Endothelial cell of umbilical vein (primary cell): ENCODE measurements at regions not wholly inside any gene's neighbourhood (a gene's known extent, or its start where the extent isn't known, plus 50 kb on each side); places are given as distances from the start of the nearest gene placed in this dataset.

Source experiments
- BruUV-seq: library from RNA; stranded (reverse); fragments of 400-500 nt; replicated peaks from 2 replicates; lab custom pipeline; 2021; lab: Mats Ljungman, UMichigan
- CTCF ChIA-PET: fragments of 300-600, 350-600 bp; sonication (Branson Sonifier 250); formaldehyde crosslinking; loops from one replicate; lab custom pipeline; 2021; ENCODE audit warnings: antibody characterized with exemption, inconsistent platforms; lab: Charles Lee
- POLR2A ChIA-PET: fragments of 300-600, 350-600 bp; sonication (Branson Sonifier 250); formaldehyde crosslinking; loops from one replicate; lab custom pipeline; 2021; ENCODE audit warnings: antibody characterized with exemption, inconsistent platforms; lab: Charles Lee
- DNase-seq: peaks from one replicate; pipeline ENCODE4 v3.0.0-alpha.2; 2011; ENCODE audit warnings: low read depth, low spot score
- FAIRE-seq: peaks from 2 replicates; lab custom pipeline; 2011; peaks lifted over from hg19 to GRCh38; lab: Jason Lieb, UNC
- H2AFZ ChIP-seq: 2 replicates; pipeline ENCODE4 v1.6.0; 2012; ENCODE audit warnings: low read depth, low read length, control low read depth, inconsistent platforms
- H3K27ac ChIP-seq: 2 replicates; pipeline ENCODE4 v1.5.1; 2011; ENCODE audit warnings: low read depth, mild to moderate bottlenecking, control low read depth, low read length, moderate library complexity; ENCODE audit not compliant: insufficient read depth
- H3K27me3 ChIP-seq, 2 experiments: 2 replicates each; pipeline versions ENCODE4 v1.6.0 to v1.6.1; 2011; ENCODE audit warnings: low read length in 2 of 2, mixed read lengths in 1 of 2; ENCODE audit not compliant: control insufficient read depth in 2 of 2, insufficient read depth in 2 of 2
- H3K36me3 ChIP-seq, 2 experiments: 2 replicates in 1 of 2; 3 replicates in 1 of 2; pipeline ENCODE4 v1.5.1; 2011; ENCODE audit warnings: low read length in 2 of 2, mild to moderate bottlenecking in 1 of 2, moderate library complexity in 1 of 2; ENCODE audit not compliant: control insufficient read depth in 2 of 2, insufficient read depth in 2 of 2; ENCODE audit errors: extremely low read depth in 1 of 2
- H3K4me1 ChIP-seq: 3 replicates; pipeline ENCODE4 v1.5.1; 2011; ENCODE audit warnings: mild to moderate bottlenecking, low read length; ENCODE audit not compliant: control insufficient read depth, insufficient read depth; ENCODE audit errors: extremely low read depth
- H3K4me2 ChIP-seq: 2 replicates; pipeline ENCODE4 v1.6.1; 2011; ENCODE audit warnings: low read length, control low read depth, mixed read lengths; ENCODE audit not compliant: insufficient read depth
- H3K4me3 ChIP-seq, 3 experiments: fragments of 200-600 bp in 1 of 3; sonication (generic), shearing (Covaris generic) in 1 of 3; replicated peaks in 1 of 3; 2 replicates each; pipeline ENCODE4 v1.5.1; 2011 to 2016; ENCODE audit warnings: control low read depth in 3 of 3, low read length in 3 of 3, mild to moderate bottlenecking in 2 of 3, inconsistent platforms in 1 of 3, low read depth in 1 of 3, moderate library complexity in 1 of 3; ENCODE audit not compliant: insufficient read depth in 1 of 3
- H3K79me2 ChIP-seq: 2 replicates; pipeline ENCODE4 v1.6.0; 2012; ENCODE audit warnings: low read length, inconsistent platforms; ENCODE audit not compliant: control insufficient read depth, insufficient read depth
- H3K9ac ChIP-seq: replicated peaks from 2 replicates; pipeline ENCODE3; 2011; ENCODE audit warnings: low read length, control low read depth; ENCODE audit not compliant: insufficient read depth; ENCODE audit errors: extremely low read depth
- H3K9me1 ChIP-seq: replicated peaks from 3 replicates; pipeline ENCODE4 v1.6.0; 2011; ENCODE audit warnings: mild to moderate bottlenecking, low read length; ENCODE audit not compliant: control insufficient read depth, insufficient read depth; ENCODE audit errors: extremely low read depth
- H3K9me3 ChIP-seq: replicated peaks from 2 replicates; pipeline ENCODE4 v1.5.1; 2012; ENCODE audit warnings: low read length, inconsistent platforms; ENCODE audit not compliant: control insufficient read depth, insufficient read depth
- H4K20me1 ChIP-seq: replicated peaks from 2 replicates; pipeline ENCODE3; 2011; ENCODE audit warnings: mild to moderate bottlenecking, low read length; ENCODE audit not compliant: control insufficient read depth, insufficient read depth; ENCODE audit errors: extremely low read depth
- CTCF ChIP-seq, 2 donors: IDR thresholded peaks; 1 replicate in 1 of 2; 2 replicates in 1 of 2; pipeline ENCODE4 v1.5.1; 2011; ENCODE audit warnings: low read length in 2 of 2, mild to moderate bottlenecking in 2 of 2, moderate library complexity in 2 of 2, control low read depth in 1 of 2, inconsistent platforms in 1 of 2, low read depth in 1 of 2; ENCODE audit not compliant: insufficient read depth in 1 of 2; ENCODE audit errors: extremely low read depth in 1 of 2
- EZH2 ChIP-seq: IDR thresholded peaks from 2 replicates; pipeline ENCODE4 v1.6.1; 2012; ENCODE audit warnings: borderline replicate concordance, low read depth, mild to moderate bottlenecking, moderate library complexity, low read length, inconsistent platforms; ENCODE audit not compliant: severe bottlenecking
- FOS ChIP-seq: IDR thresholded peaks from 2 replicates; pipeline ENCODE4 v1.6.1; 2011; ENCODE audit warnings: mild to moderate bottlenecking, low read length, moderate library complexity, borderline replicate concordance; ENCODE audit not compliant: insufficient read depth
- GATA2 ChIP-seq: IDR thresholded peaks from 2 replicates; pipeline ENCODE4 v1.7.0; 2011; ENCODE audit warnings: low read depth, mild to moderate bottlenecking, moderate library complexity, mixed read lengths, low read length; ENCODE audit not compliant: insufficient read length, insufficient read depth
- JUN ChIP-seq: IDR thresholded peaks from 2 replicates; pipeline ENCODE4 v1.6.1; 2011; ENCODE audit warnings: borderline replicate concordance, low read depth; ENCODE audit not compliant: insufficient read length, insufficient read depth
- MAX ChIP-seq: IDR thresholded peaks from 2 replicates; pipeline ENCODE4 v1.6.1; 2011; ENCODE audit not compliant: insufficient read depth, insufficient read length
- MYC ChIP-seq: IDR thresholded peaks from one replicate; pipeline ENCODE4 v1.6.1; 2011; ENCODE audit warnings: mild to moderate bottlenecking, low read depth, low read length
- POLR2A ChIP-seq: IDR thresholded peaks from 2 replicates; pipeline ENCODE4 v1.6.1; 2012; ENCODE audit warnings: low read depth, mild to moderate bottlenecking, control low read depth, low read length
- POLR2AphosphoS5 ChIP-seq: IDR thresholded peaks from 2 replicates; pipeline ENCODE4 v1.6.1; 2012; ENCODE audit warnings: low read depth, mild to moderate bottlenecking, control low read depth, low read length, moderate library complexity; ENCODE audit not compliant: insufficient read depth
- dilution Hi-C: fragments of 300-500 bp; cut with MboI; formaldehyde crosslinking; loops from one replicate; pipeline ENCODE4 v1.15.0; 2019; ENCODE audit warnings: low sequenced_read_pairs; ENCODE audit not compliant: extremely low pct_ligation_motif_present
- intact Hi-C: fragments of 100-400 bp; cut with micrococcal nuclease; formaldehyde crosslinking; loops from one replicate; pipeline ENCODE4 v1.10.0; 2022

GRCh38 chr15:55084673-55085072, 112.1 kb downstream of the RSL24D1 start:
- H3K36me3 ChIP-seq = no peaks in the 10 kb centered on the region
- H3K27ac ChIP-seq = no peak overlapping the region
- FAIRE-seq (no peak), DNase-seq (no peak)
- dilution Hi-C loops = no loop called here
- POLR2A ChIA-PET = no interaction called here
- no peaks in the 10 kb centered on the region for H3K27me3 ChIP-seq
- H3K9ac ChIP-seq = no peak overlapping the region
- TF ChIP-seq CTCF (IDR thresholded peaks at IDR 0.05; ENCODE audit: extremely low read depth in 1 of 2, insufficient read depth in 1 of 2, low read depth in 1 of 2, low read length in 2 of 2) (no peak), EZH2 (no peak), GATA2 (no peak), FOS (no peak), POLR2AphosphoS5 (no peak), POLR2A (no peak), MAX (no peak), JUN (no peak), MYC (no peak)
- H3K4me2 ChIP-seq = no peak overlapping the region
- no peaks in the 10 kb centered on the region for H4K20me1 ChIP-seq
- CTCF ChIA-PET = no interaction called here
- no peaks in the 10 kb centered on the region for H3K79me2 ChIP-seq
- BruUV-seq = no TSS peak
- H3K4me1 ChIP-seq = no peaks in the 10 kb centered on the region
- no peaks in the 10 kb centered on the region for H3K9me1 ChIP-seq
- H2AFZ ChIP-seq = no peak overlapping the region
- no peak overlapping the region for H3K4me3 ChIP-seq
- no peaks in the 10 kb centered on the region for H3K9me3 ChIP-seq
- intact Hi-C loops = no loop called here
